ENCODE measurements at regions not wholly inside any gene's neighbourhood (a gene's known extent, or its start where the extent isn't known, plus 50 kb on each side); places are given as distances from the start of the nearest gene placed in this dataset.
"Not testable (repeated sequence)": the region's sequence is repeated elsewhere in the genome, so short reads cannot be mapped to it uniquely, and the experiment has no call there.

- no peak overlapping the region for H3K27ac ChIP-seq
- in situ Hi-C loops (cut with MboI; ENCODE audit: low pct_unique_long_range_greater_than_20kb in 2 of 9, low sequenced_read_pairs in 9 of 9, unreplicated experiment in 9 of 9) = no loop called here
- 18 to 100% (median 90%) methylated on average over 1 to 2 of the region's 5 CpGs; no CpG with 5 or more reads in 5 of the 10 experiments for WGBS, 10 experiments
- no peak overlapping the region for H3K4me3 ChIP-seq
- no peaks in the 10 kb centered on the region for H3K4me1 ChIP-seq (replicated peaks in 1 of 2)
- no peak for ATAC-seq (replicated peaks in 6 of 8)
Measured at GRCh38 chr4:181896614-181897013, 346.6 kb upstream of the TENM3 start.

- Histone ChIP-seq H3K4me1 (replicated peaks in 1 of 2) (no peaks in the 10 kb centered on the region), H3K27ac (no peak overlapping the region), H3K4me3 (no peak overlapping the region)
- peak in 1 of 8 experiments; percentile 88 for ATAC-seq (replicated peaks in 6 of 8)
- 4 to 100% (median 78%) methylated on average over 1 to 2 of the region's 2 CpGs; no CpG with 5 or more reads in 2 of the 10 experiments for WGBS, 10 experiments
- in situ Hi-C loops (cut with MboI; ENCODE audit: low pct_unique_long_range_greater_than_20kb in 2 of 9, low sequenced_read_pairs in 9 of 9, unreplicated experiment in 9 of 9) = no loop called here
Measured at GRCh38 chr4:181897935-181898334, 345.3 kb upstream of the TENM3 start.

- ATAC-seq (replicated peaks in 6 of 8); in situ Hi-C loops (cut with MboI; ENCODE audit: low pct_unique_long_range_greater_than_20kb in 2 of 9, low sequenced_read_pairs in 9 of 9, unreplicated experiment in 9 of 9): not testable (repeated sequence)
- 67 to 100% (median 90%) methylated on average over 2 of the region's 2 CpGs; no CpG with 5 or more reads in 5 of the 10 experiments for WGBS, 10 experiments
Measured at GRCh38 chr4:181902404-181902803, 340.8 kb upstream of the TENM3 start.

GRCh38 chr4:181905708-181906107 is 337.5 kb upstream of the TENM3 start:
- in situ Hi-C loops (cut with MboI; ENCODE audit: low pct_unique_long_range_greater_than_20kb in 2 of 9, low sequenced_read_pairs in 9 of 9, unreplicated experiment in 9 of 9) = no loop called here
- ATAC-seq (replicated peaks in 6 of 8) = no peak
- Histone ChIP-seq H3K4me3 (no peak overlapping the region), H3K27ac (no peak overlapping the region), H3K4me1 (replicated peaks in 1 of 2) (peaks cover 0 to 20% of the 10 kb centered on the region in 2 donors)
- WGBS, 10 experiments = 26 to 100% (median 94%) methylated on average over 1 to 4 of the region's 4 CpGs

More at GRCh38 chr4:181902404-181902803, 340.8 kb upstream of the TENM3 start:
- not testable (repeated sequence) for H3K27ac ChIP-seq; H3K4me1 ChIP-seq (replicated peaks in 1 of 2); H3K4me3 ChIP-seq

- 0 to 100% (median 56%) methylated on average over 1 of the region's 1 CpG for WGBS, 10 experiments
- no peak overlapping the region for H3K27ac ChIP-seq
- peak in 1 of 8 experiments; percentile 54 for ATAC-seq (replicated peaks in 6 of 8)
- H3K4me1 ChIP-seq (replicated peaks in 1 of 2) = peaks cover 0 to 20% of the 10 kb centered on the region in 2 donors
- H3K4me3 ChIP-seq = no peak overlapping the region
- in situ Hi-C loops (cut with MboI; ENCODE audit: low pct_unique_long_range_greater_than_20kb in 2 of 9, low sequenced_read_pairs in 9 of 9, unreplicated experiment in 9 of 9) = no loop called here
Measured at GRCh38 chr4:181908168-181908567, 335.0 kb upstream of the TENM3 start.

GRCh38 chr4:181909368-181909767 is 333.8 kb upstream of the TENM3 start:
- H3K27ac ChIP-seq = no peak overlapping the region
- 0 to 100% (median 83%) methylated on average over 1 to 6 of the region's 6 CpGs; no CpG with 5 or more reads in 3 of the 10 experiments for WGBS, 10 experiments
- in situ Hi-C loops (cut with MboI; ENCODE audit: low pct_unique_long_range_greater_than_20kb in 2 of 9, low sequenced_read_pairs in 9 of 9, unreplicated experiment in 9 of 9) = no loop called here
- ATAC-seq (replicated peaks in 6 of 8) = peak in 6 of 8 experiments; percentile 38 to 89 (median 70)
- H3K4me3 ChIP-seq = no peak overlapping the region
- H3K4me1 ChIP-seq (replicated peaks in 1 of 2) = peaks cover 0 to 20% of the 10 kb centered on the region in 2 donors

- Histone ChIP-seq H3K27ac (no peak overlapping the region), H3K4me1 (replicated peaks in 1 of 2) (peaks cover 0 to 20% of the 10 kb centered on the region in 2 donors), H3K4me3 (no peak overlapping the region)
- ATAC-seq (replicated peaks in 6 of 8) = peak in 1 of 8 experiments; percentile 58
- WGBS, 10 experiments = 0 to 100% (median 55%) methylated on average over 1 to 2 of the region's 2 CpGs; no CpG with 5 or more reads in 1 of the 10 experiments
- in situ Hi-C loops (cut with MboI; ENCODE audit: low pct_unique_long_range_greater_than_20kb in 2 of 9, low sequenced_read_pairs in 9 of 9, unreplicated experiment in 9 of 9) = no loop called here
Measured at GRCh38 chr4:181911420-181911819, 331.8 kb upstream of the TENM3 start.

GRCh38 chr4:181933471-181933870 is 309.7 kb upstream of the TENM3 start:
- WGBS, 10 experiments = 0 to 100% (median 80%) methylated on average over 1 to 4 of the region's 4 CpGs; no CpG with 5 or more reads in 2 of the 10 experiments
- no peak for ATAC-seq (replicated peaks in 6 of 8)
- in situ Hi-C loops (cut with MboI; ENCODE audit: low pct_unique_long_range_greater_than_20kb in 2 of 9, low sequenced_read_pairs in 9 of 9, unreplicated experiment in 9 of 9) = no loop called here
- H3K27ac ChIP-seq = no peak overlapping the region
- H3K4me3 ChIP-seq = no peak overlapping the region
- peaks cover 0 to under 1% of the 10 kb centered on the region in 2 donors for H3K4me1 ChIP-seq (replicated peaks in 1 of 2)

GRCh38 chr4:181938631-181939030 is 304.6 kb upstream of the TENM3 start:
- WGBS, 10 experiments = 4 to 83% (median 30%) methylated on average over 2 to 4 of the region's 4 CpGs
- in situ Hi-C loops (cut with MboI; ENCODE audit: low pct_unique_long_range_greater_than_20kb in 2 of 9, low sequenced_read_pairs in 9 of 9, unreplicated experiment in 9 of 9) = no loop called here
- Histone ChIP-seq H3K4me1 (replicated peaks in 1 of 2) (peaks cover 5 to 7% of the 10 kb centered on the region in 2 donors), H3K27ac (no peak overlapping the region), H3K4me3 (no peak overlapping the region)
- ATAC-seq (replicated peaks in 6 of 8) = peak in 1 of 8 experiments; percentile 45

GRCh38 chr4:181939199-181939945 is 303.8 kb upstream of the TENM3 start:
- Histone ChIP-seq H3K4me1 (replicated peaks in 1 of 2) (peaks cover 5 to 7% of the 10 kb centered on the region in 2 donors), H3K27ac (peak overlapping the region in 1 of 2 donors; percentile 43), H3K4me3 (no peak overlapping the region)
- peak in 3 of 8 experiments; percentile 26 to 76 (median 37) for ATAC-seq (replicated peaks in 6 of 8)
- WGBS, 10 experiments = 0 to 100% (median 74%) methylated on average over 1 to 11 of the region's 15 CpGs; no CpG with 5 or more reads in 2 of the 10 experiments
- in situ Hi-C loops (cut with MboI; ENCODE audit: low pct_unique_long_range_greater_than_20kb in 2 of 9, low sequenced_read_pairs in 9 of 9, unreplicated experiment in 9 of 9) = no loop called here

- ATAC-seq (replicated peaks in 6 of 8) = no peak
- Histone ChIP-seq H3K27ac (no peak overlapping the region), H3K4me1 (replicated peaks in 1 of 2) (peaks cover under 1 to 12% of the 10 kb centered on the region in 2 donors), H3K4me3 (no peak overlapping the region)
- 40 to 93% (median 78%) methylated on average over 1 to 3 of the region's 8 CpGs; no CpG with 5 or more reads in 5 of the 10 experiments for WGBS, 10 experiments
- in situ Hi-C loops (cut with MboI; ENCODE audit: low pct_unique_long_range_greater_than_20kb in 2 of 9, low sequenced_read_pairs in 9 of 9, unreplicated experiment in 9 of 9) = no loop called here
Measured at GRCh38 chr4:181944527-181944926, 298.7 kb upstream of the TENM3 start.

GRCh38 chr4:181946902-181947301 is 296.3 kb upstream of the TENM3 start:
- Histone ChIP-seq H3K4me1 (replicated peaks in 1 of 2) (peaks cover 0 to 13% of the 10 kb centered on the region in 2 donors), H3K27ac (no peak overlapping the region), H3K4me3 (no peak overlapping the region)
- in situ Hi-C loops (cut with MboI; ENCODE audit: low pct_unique_long_range_greater_than_20kb in 2 of 9, low sequenced_read_pairs in 9 of 9, unreplicated experiment in 9 of 9) = no loop called here
- WGBS, 10 experiments = 13 to 100% (median 87%) methylated on average over 1 to 4 of the region's 4 CpGs
- no peak for ATAC-seq (replicated peaks in 6 of 8)

- in situ Hi-C loops (cut with MboI; ENCODE audit: low pct_unique_long_range_greater_than_20kb in 2 of 9, low sequenced_read_pairs in 9 of 9, unreplicated experiment in 9 of 9) = no loop called here
- Histone ChIP-seq H3K4me1 (replicated peaks in 1 of 2) (peaks cover 0 to 16% of the 10 kb centered on the region in 2 donors), H3K27ac (no peak overlapping the region), H3K4me3 (no peak overlapping the region)
- 17 to 62% (median 46%) methylated on average over 1 to 3 of the region's 3 CpGs for WGBS, 10 experiments
- peak in 5 of 8 experiments; percentile 44 to 95 (median 47) for ATAC-seq (replicated peaks in 6 of 8)
Measured at GRCh38 chr4:181948839-181949382, 294.3 kb upstream of the TENM3 start.
